HEK293T (cell line): ENCODE measurements at regions not wholly inside any gene's neighbourhood (a gene's known extent, or its start where the extent isn't known, plus 50 kb on each side); places are given as distances from the start of the nearest gene placed in this dataset.

Experiments
- CTCF ChIA-PET: fragments of 350-600 bp; formaldehyde crosslinking; extraction: SDS; loops from one replicate; lab custom pipeline; 2021; ENCODE audit warnings: antibody characterized with exemption, inconsistent platforms; lab: Yijun Ruan, JAX
- POLR2A ChIA-PET: fragments of 350-600 bp; formaldehyde crosslinking; extraction: SDS; loops from one replicate; lab custom pipeline; 2020; ENCODE audit warnings: antibody characterized with exemption, inconsistent platforms; lab: Yijun Ruan, JAX
- DNase-seq: peaks from one replicate; pipeline ENCODE4 v3.0.0; 2012; ENCODE audit warnings: mixed read lengths; ENCODE audit errors: extremely low spot score
- ARNT ChIP-seq: fragments of 450-650 bp; IDR thresholded peaks from 2 replicates; pipeline ENCODE4 v1.6.1; 2017; ENCODE audit warnings: mild to moderate bottlenecking
- BHLHE40 ChIP-seq: fragments of 450-650 bp; IDR thresholded peaks from 2 replicates; pipeline ENCODE4 v1.6.1; 2016; ENCODE audit warnings: mild to moderate bottlenecking, moderate library complexity, borderline replicate concordance
- CTBP1 ChIP-seq: fragments of 450-650 bp; IDR thresholded peaks from 2 replicates; pipeline ENCODE4 v1.6.1; 2016; ENCODE audit warnings: borderline replicate concordance
- ELF4 ChIP-seq: fragments of 450-650 bp; IDR thresholded peaks from 2 replicates; pipeline ENCODE4 v1.6.1; 2017; ENCODE audit warnings: antibody characterized with exemption
- FOXA1 ChIP-seq: fragments of 450-650 bp; IDR thresholded peaks from 2 replicates; pipeline ENCODE4 v1.6.1; 2016; ENCODE audit warnings: mild to moderate bottlenecking
- FOXK2 ChIP-seq: fragments of 450-650 bp; IDR thresholded peaks from 2 replicates; pipeline ENCODE4 v1.6.1; 2016; ENCODE audit warnings: mild to moderate bottlenecking
- FOXM1 ChIP-seq: fragments of 450-650 bp; IDR thresholded peaks from 2 replicates; pipeline ENCODE4 v1.6.1; 2017; ENCODE audit warnings: mild to moderate bottlenecking, borderline replicate concordance
- HDGF ChIP-seq: fragments of 450-650 bp; IDR thresholded peaks from 2 replicates; pipeline ENCODE4 v1.6.1; 2017; ENCODE audit warnings: antibody characterized with exemption, borderline replicate concordance
- L3MBTL2 ChIP-seq: fragments of 450-650 bp; conservative IDR thresholded peaks from 2 replicates; pipeline ENCODE4 v1.6.1; 2016; ENCODE audit warnings: mild to moderate bottlenecking
- LEF1 ChIP-seq: fragments of 450-650 bp; IDR thresholded peaks from 2 replicates; pipeline ENCODE4 v1.6.1; 2017; ENCODE audit warnings: mild to moderate bottlenecking, borderline replicate concordance
- NFRKB ChIP-seq: fragments of 450-650 bp; IDR thresholded peaks from 2 replicates; pipeline ENCODE4 v1.6.1; 2016; ENCODE audit warnings: mild to moderate bottlenecking, moderate library complexity
- PKNOX1 ChIP-seq: fragments of 450-650 bp; IDR thresholded peaks from 2 replicates; pipeline ENCODE4 v1.6.1; 2016
- SP1 ChIP-seq: fragments of 450-650 bp; IDR thresholded peaks from 2 replicates; pipeline ENCODE4 v1.6.1; 2017
- SUZ12 ChIP-seq: fragments of 450-650 bp; IDR thresholded peaks from 2 replicates; pipeline ENCODE4 v1.6.1; 2016; ENCODE audit warnings: mild to moderate bottlenecking
- TARDBP ChIP-seq: fragments of 450-650 bp; IDR thresholded peaks from 2 replicates; pipeline ENCODE4 v1.6.1; 2016
- ZNF384 ChIP-seq: fragments of 450-650 bp; IDR thresholded peaks from 2 replicates; pipeline ENCODE4 v1.6.1; 2016

- DNase-seq, result no peak
- TF ChIP-seq CTBP1 (no peak), ZNF384 (no peak)
- ChIA-PET POLR2A (no interaction called here), CTCF (no interaction called here)
Observed at GRCh38 chr4:11529625-11530201, 101.0 kb upstream of the HS3ST1 start.

DNA sequence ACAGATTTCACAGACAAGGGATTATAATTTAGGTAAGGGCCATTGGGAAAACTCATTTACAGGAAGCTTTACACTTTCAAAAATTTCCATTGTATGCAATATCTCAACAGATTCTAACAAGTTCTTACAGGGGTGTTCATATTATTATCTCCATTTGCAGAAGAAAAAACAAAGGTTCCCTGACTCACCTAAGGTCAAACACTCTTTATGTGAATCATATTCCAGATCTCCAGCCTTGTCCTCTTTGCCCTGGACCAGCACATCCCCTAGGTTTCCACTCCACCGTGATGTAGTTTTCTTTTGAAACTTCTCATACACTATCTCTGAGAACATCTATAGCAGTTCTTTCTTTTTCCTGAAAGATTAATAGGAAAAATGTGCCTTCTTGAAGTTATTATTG is 96.4 kb upstream of the HS3ST1 start:
- POLR2A ChIA-PET, result no interaction called here
- no peak for DNase-seq
- no peak for TF ChIP-seq ARNT
- no peak for TF ChIP-seq TARDBP
- TF ChIP-seq NFRKB, result no peak
- no peak for TF ChIP-seq BHLHE40
- TF ChIP-seq LEF1, result no peak
- no peak for TF ChIP-seq FOXK2
- TF ChIP-seq SP1, result no peak
- no peak for TF ChIP-seq L3MBTL2
- TF ChIP-seq CTBP1, result no peak
- CTCF ChIA-PET, result no interaction called here

- ChIA-PET POLR2A (no interaction called here), CTCF (no interaction called here)
- DNase-seq, result no peak
- TF ChIP-seq ARNT (no peak), NFRKB (no peak), FOXM1 (no peak), L3MBTL2 (no peak), PKNOX1 (no peak), TARDBP (no peak), HDGF (no peak)
Observed at GRCh38 chr4:11518754-11519153, 90.1 kb upstream of the HS3ST1 start.

DNA sequence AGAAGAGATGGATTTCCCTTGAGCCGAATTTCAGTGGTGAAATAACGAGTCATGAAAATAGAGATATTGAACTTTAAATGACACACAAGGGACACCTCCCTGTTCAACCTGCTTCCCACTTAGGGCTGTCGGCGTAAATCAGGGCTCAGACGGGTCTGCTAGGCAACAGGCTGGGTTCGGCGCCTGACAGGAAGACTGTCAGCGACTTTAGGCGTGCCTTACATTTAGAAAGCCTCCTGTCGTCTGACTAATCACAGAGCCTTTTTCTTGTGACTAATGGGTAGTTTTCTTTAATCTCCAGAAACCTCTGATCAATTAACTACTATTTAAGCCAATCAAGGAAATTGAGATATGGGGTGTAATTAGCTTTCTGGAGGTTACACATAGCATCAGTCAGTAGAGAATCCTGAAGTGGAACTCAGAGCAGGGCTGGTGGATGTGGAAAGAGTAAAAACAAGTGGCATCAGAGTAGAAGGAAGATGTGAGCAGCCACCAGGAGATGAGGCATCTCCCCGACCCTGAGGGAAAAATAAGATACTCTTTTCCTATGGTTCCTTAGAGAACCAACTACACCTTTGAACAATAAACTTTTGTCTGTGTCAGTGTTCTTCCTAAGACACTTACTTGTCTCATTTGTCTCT is 86.2 kb upstream of the HS3ST1 start:
- CTCF ChIA-PET, result no interaction called here
- DNase-seq, result no peak
- POLR2A ChIA-PET, result no interaction called here
- TF ChIP-seq TARDBP, result no peak
- TF ChIP-seq SUZ12, result no peak
- TF ChIP-seq CTBP1, result no peak
- TF ChIP-seq FOXK2, result no peak
- no peak for TF ChIP-seq LEF1
- TF ChIP-seq L3MBTL2, result no peak
- no peak for TF ChIP-seq FOXA1
- TF ChIP-seq ARNT, result no peak
- no peak for TF ChIP-seq NFRKB
- no peak for TF ChIP-seq BHLHE40
- no peak for TF ChIP-seq HDGF
- no peak for TF ChIP-seq PKNOX1
- no peak for TF ChIP-seq ELF4
- TF ChIP-seq SP1, result no peak
- TF ChIP-seq ZNF384, result no peak
- TF ChIP-seq FOXM1, result no peak

DNA sequence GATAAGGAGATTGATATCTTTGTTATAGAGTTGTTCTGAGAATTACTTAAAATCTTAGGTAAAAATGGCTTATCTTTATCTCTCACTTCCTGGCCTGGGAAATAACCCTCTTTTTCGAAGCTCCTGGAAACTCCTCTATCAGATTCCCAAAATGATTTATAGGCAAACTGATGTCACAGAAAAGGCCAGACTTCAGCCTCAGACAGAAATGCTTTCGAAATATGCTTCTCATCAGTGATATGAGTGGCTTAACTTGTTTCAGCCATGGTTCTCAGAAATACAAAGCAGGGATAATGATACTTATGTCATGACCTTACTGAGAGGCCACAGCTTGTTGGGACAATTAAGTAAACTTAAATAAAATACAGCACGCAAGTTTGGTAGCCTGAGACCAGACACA is 85.3 kb upstream of the HS3ST1 start:
- no peak for DNase-seq
- TF ChIP-seq PKNOX1, result no peak
- TF ChIP-seq L3MBTL2, result no peak
- CTCF ChIA-PET, result no interaction called here
- POLR2A ChIA-PET, result no interaction called here

- ChIA-PET CTCF (no interaction called here), POLR2A (no interaction called here)
- TF ChIP-seq HDGF (no peak), L3MBTL2 (no peak), FOXK2 (no peak), ELF4 (no peak), FOXM1 (no peak), CTBP1 (no peak), PKNOX1 (no peak), SP1 (no peak), LEF1 (no peak), TARDBP (no peak), NFRKB (no peak), ARNT (no peak)
- no peak for DNase-seq
Observed at GRCh38 chr4:11512871-11513270, 84.2 kb upstream of the HS3ST1 start.
